ENCODE measurements at regions not wholly inside any gene's neighbourhood (a gene's known extent, or its start where the extent isn't known, plus 50 kb on each side); places are given as distances from the start of the nearest gene placed in this dataset.

DNA sequence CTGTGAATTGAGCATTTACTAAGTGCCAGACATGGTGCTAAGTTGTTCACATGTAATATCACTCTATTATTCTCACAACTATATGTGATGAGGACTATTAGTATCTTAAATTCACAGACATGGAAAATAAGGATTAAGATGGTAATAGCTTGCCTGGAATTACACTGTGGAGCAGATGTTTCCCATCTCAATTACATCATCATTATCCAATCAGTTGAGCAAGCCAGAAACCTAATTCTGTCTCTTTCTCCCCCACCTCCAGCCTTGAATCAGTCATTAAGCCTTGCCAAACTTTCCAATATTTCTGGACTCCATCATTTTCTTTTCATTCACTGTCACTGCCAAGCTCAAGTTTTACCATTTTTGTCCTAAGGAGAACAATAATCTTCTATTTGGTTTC lies 287.8 kb upstream of the KITLG start:
- no peak for TF ChIP-seq POLR2A (IDR thresholded peaks at IDR 0.05)
- TF ChIP-seq CTCF (IDR thresholded peaks at IDR 0.05 in 4 of 5, conservative IDR thresholded peaks at IDR 0.05 in 1 of 5) = no peak
- Histone ChIP-seq H3K27me3 (no peaks in the 10 kb centered on the region), H3K4me3 (no peak overlapping the region), H3K9me3 (no peaks in the 10 kb centered on the region), H3K4me1 (no peaks in the 10 kb centered on the region), H3K36me3 (no peaks in the 10 kb centered on the region), H3K27ac (no peak overlapping the region)
- in situ Hi-C loops (cut with MboI; ENCODE audit: low sequenced_read_pairs in 4 of 4) = no loop called here
- DNase-seq (no peak), ATAC-seq (no peak)
- intact Hi-C loops (cut with DNase I; ENCODE audit: low total_unique reads) = no loop called here

DNA sequence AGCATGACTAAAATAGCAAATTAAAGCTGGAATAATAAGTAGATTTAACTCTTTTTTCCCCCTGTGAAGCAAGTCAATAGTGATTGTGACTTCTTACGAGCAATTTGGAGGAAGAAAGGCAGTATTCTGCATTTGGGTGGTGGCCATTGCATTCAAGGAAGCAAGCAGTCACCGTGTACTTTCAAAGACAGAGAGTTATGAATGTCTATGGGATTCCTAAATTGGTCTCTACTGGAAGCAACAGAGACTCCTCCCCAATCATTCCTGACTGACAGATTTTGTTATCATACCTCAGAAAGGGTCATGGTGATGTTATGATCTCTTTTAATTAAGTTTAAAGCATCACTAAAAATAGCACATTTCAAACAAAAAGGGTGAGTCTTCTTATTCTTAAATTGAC lies 287.2 kb upstream of the KITLG start:
- Histone ChIP-seq H3K36me3 (no peaks in the 10 kb centered on the region), H3K27ac (no peak overlapping the region)
- in situ Hi-C loops (cut with MboI; ENCODE audit: low sequenced_read_pairs in 4 of 4) = no loop called here

GRCh38 chr12:88866881-88867280 lies 286.6 kb upstream of the KITLG start:
- intact Hi-C loops (cut with DNase I; ENCODE audit: low total_unique reads) = no loop called here
- TF ChIP-seq CTCF (IDR thresholded peaks at IDR 0.05 in 4 of 5, conservative IDR thresholded peaks at IDR 0.05 in 1 of 5) (no peak), POLR2A (IDR thresholded peaks at IDR 0.05) (no peak)
- Histone ChIP-seq H3K27ac (no peak overlapping the region), H3K4me1 (no peaks in the 10 kb centered on the region), H3K36me3 (no peaks in the 10 kb centered on the region), H3K27me3 (no peaks in the 10 kb centered on the region), H3K9me3 (no peaks in the 10 kb centered on the region), H3K4me3 (no peak overlapping the region)
- in situ Hi-C loops (cut with MboI; ENCODE audit: low sequenced_read_pairs in 4 of 4) = no loop called here
- no peak for ATAC-seq
- DNase-seq = no peak

More for the DNA sequence above, 287.2 kb upstream of the KITLG start:
- no peaks in the 10 kb centered on the region for H3K9me3 ChIP-seq
- DNase-seq = no peak
- TF ChIP-seq CTCF (IDR thresholded peaks at IDR 0.05 in 4 of 5, conservative IDR thresholded peaks at IDR 0.05 in 1 of 5) (no peak), POLR2A (IDR thresholded peaks at IDR 0.05) (no peak)
- intact Hi-C loops (cut with DNase I; ENCODE audit: low total_unique reads) = no loop called here
- H3K4me1 ChIP-seq = no peaks in the 10 kb centered on the region
- ATAC-seq = no peak
- no peak overlapping the region for H3K4me3 ChIP-seq
- H3K27me3 ChIP-seq = no peaks in the 10 kb centered on the region

DNA sequence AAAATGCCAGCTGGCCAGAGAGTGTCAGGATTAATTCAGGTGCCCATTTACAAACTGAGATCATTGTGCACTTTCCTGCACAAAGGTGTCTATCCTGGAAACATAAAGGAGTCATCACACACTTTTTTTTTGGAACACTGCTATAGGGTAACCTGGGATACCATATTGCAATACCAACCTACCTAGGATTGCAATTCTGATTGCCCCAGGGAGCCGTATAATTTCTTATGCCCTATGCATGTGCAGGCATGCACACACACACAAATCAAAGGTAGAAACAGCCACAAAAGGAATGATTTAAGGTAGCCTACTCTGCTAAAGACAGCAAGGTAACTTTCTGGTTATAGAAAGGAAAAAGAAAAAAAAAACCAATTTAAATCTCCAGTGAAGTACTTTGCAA lies 285.3 kb upstream of the KITLG start:
- Histone ChIP-seq H3K4me3 (no peak overlapping the region), H3K9me3 (no peaks in the 10 kb centered on the region), H3K27ac (no peak overlapping the region), H3K4me1 (no peaks in the 10 kb centered on the region), H3K36me3 (no peaks in the 10 kb centered on the region), H3K27me3 (no peaks in the 10 kb centered on the region)
- intact Hi-C loops (cut with DNase I; ENCODE audit: low total_unique reads) = no loop called here
- ATAC-seq (no peak), DNase-seq (no peak)
- in situ Hi-C loops (cut with MboI; ENCODE audit: low sequenced_read_pairs in 4 of 4) = no loop called here
- TF ChIP-seq POLR2A (IDR thresholded peaks at IDR 0.05) = no peak

DNA sequence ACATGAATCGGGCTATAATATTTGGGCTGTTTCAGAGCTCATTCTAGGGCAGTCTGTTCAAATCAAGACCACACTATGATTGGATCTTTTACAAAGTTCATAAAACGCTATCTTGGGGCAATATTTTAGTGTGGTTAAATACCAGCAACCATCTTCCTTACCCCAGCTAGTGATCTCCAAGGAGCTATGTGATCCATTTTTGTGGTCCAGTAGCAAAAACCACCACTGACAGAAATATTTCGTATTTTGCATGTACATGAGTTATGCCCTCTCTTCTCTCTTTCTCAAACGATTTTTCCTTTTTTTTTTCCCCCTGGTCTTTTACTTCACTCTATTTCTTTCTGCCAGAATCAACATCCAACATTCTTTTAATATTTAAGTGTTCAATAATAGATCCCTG lies 280.6 kb upstream of the KITLG start:
- Histone ChIP-seq H3K27ac (no peak overlapping the region), H3K9me3 (no peaks in the 10 kb centered on the region), H3K27me3 (no peaks in the 10 kb centered on the region), H3K36me3 (no peaks in the 10 kb centered on the region), H3K4me3 (no peak overlapping the region), H3K4me1 (no peaks in the 10 kb centered on the region)
- no peak for ATAC-seq
- DNase-seq = no peak
- in situ Hi-C loops (cut with MboI; ENCODE audit: low sequenced_read_pairs in 4 of 4) (no loop called here), intact Hi-C loops (cut with DNase I; ENCODE audit: low total_unique reads) (no loop called here)
- TF ChIP-seq CTCF (IDR thresholded peaks at IDR 0.05 in 4 of 5, conservative IDR thresholded peaks at IDR 0.05 in 1 of 5) (no peak), POLR2A (IDR thresholded peaks at IDR 0.05) (no peak)
